ENCODE measurements at regions not wholly inside any gene's neighbourhood (a gene's known extent, or its start where the extent isn't known, plus 50 kb on each side); places are given as distances from the start of the nearest gene placed in this dataset.

- Histone ChIP-seq H3K4me1 (ENCODE audit: low read depth) (no peaks in the 10 kb centered on the region), H3K4me3 (no peak overlapping the region), H3K36me3 (ENCODE audit: low read depth) (no peaks in the 10 kb centered on the region), H3K9me3 (no peaks in the 10 kb centered on the region)
- intact Hi-C loops (cut with DNase I, micrococcal nuclease) = no loop called here
- no peak for ATAC-seq
- no peak for DNase-seq
- no peak for TF ChIP-seq CTCF (IDR thresholded peaks at IDR 0.05)
These were observed 203.6 kb downstream of the CAAP1 start for GRCh38 chr9:26689041-26689440.

GRCh38 chr9:26687421-26687820 is 205.2 kb downstream of the CAAP1 start:
- H3K9me3 ChIP-seq = no peaks in the 10 kb centered on the region
- ATAC-seq = no peak
- TF ChIP-seq CTCF (IDR thresholded peaks at IDR 0.05) = no peak
- intact Hi-C loops (cut with DNase I, micrococcal nuclease) = no loop called here
- no peaks in the 10 kb centered on the region for H3K36me3 ChIP-seq (ENCODE audit: low read depth)
- no peaks in the 10 kb centered on the region for H3K4me1 ChIP-seq (ENCODE audit: low read depth)
- H3K4me3 ChIP-seq = no peak overlapping the region
- peak in 1 of 3 donors; percentile 2 for DNase-seq

GRCh38 chr9:26685818-26686217 is 206.8 kb downstream of the CAAP1 start:
- no peak for TF ChIP-seq CTCF (IDR thresholded peaks at IDR 0.05)
- DNase-seq = no peak
- no peak for ATAC-seq
- Histone ChIP-seq H3K36me3 (ENCODE audit: low read depth) (no peaks in the 10 kb centered on the region), H3K4me3 (no peak overlapping the region), H3K9me3 (no peaks in the 10 kb centered on the region), H3K4me1 (ENCODE audit: low read depth) (no peaks in the 10 kb centered on the region)
- intact Hi-C loops (cut with DNase I, micrococcal nuclease) = no loop called here

- intact Hi-C loops (cut with DNase I, micrococcal nuclease) = no loop called here
- Histone ChIP-seq H3K4me1 (ENCODE audit: low read depth) (no peaks in the 10 kb centered on the region), H3K36me3 (ENCODE audit: low read depth) (no peaks in the 10 kb centered on the region), H3K9me3 (no peaks in the 10 kb centered on the region), H3K4me3 (no peak overlapping the region)
- no peak for TF ChIP-seq CTCF (IDR thresholded peaks at IDR 0.05)
- ATAC-seq = no peak
- DNase-seq = no peak
These were observed 208.6 kb downstream of the CAAP1 start for GRCh38 chr9:26684029-26684428.

- no peak for ATAC-seq
- Histone ChIP-seq H3K4me1 (ENCODE audit: low read depth) (no peaks in the 10 kb centered on the region), H3K4me3 (no peak overlapping the region), H3K9me3 (no peaks in the 10 kb centered on the region), H3K36me3 (ENCODE audit: low read depth) (no peaks in the 10 kb centered on the region)
- intact Hi-C loops (cut with DNase I, micrococcal nuclease) = no loop called here
- no peak for TF ChIP-seq CTCF (IDR thresholded peaks at IDR 0.05)
- no peak for DNase-seq
These were observed 209.7 kb downstream of the CAAP1 start for GRCh38 chr9:26682796-26683496.

GRCh38 chr9:26682041-26682440 is 210.6 kb downstream of the CAAP1 start:
- H3K9me3 ChIP-seq = no peaks in the 10 kb centered on the region
- no peak for DNase-seq
- H3K4me3 ChIP-seq = no peak overlapping the region
- H3K4me1 ChIP-seq (ENCODE audit: low read depth) = no peaks in the 10 kb centered on the region
- no peaks in the 10 kb centered on the region for H3K36me3 ChIP-seq (ENCODE audit: low read depth)
- intact Hi-C loops (cut with DNase I, micrococcal nuclease) = no loop called here
- no peak for ATAC-seq
- TF ChIP-seq CTCF (IDR thresholded peaks at IDR 0.05) = no peak
